ENCODE measurements at regions not wholly inside any gene's neighbourhood (a gene's known extent, or its start where the extent isn't known, plus 50 kb on each side); places are given as distances from the start of the nearest gene placed in this dataset.
"Not testable (repeated sequence)": the region's sequence is repeated elsewhere in the genome, so short reads cannot be mapped to it uniquely, and the experiment has no call there.

DNA sequence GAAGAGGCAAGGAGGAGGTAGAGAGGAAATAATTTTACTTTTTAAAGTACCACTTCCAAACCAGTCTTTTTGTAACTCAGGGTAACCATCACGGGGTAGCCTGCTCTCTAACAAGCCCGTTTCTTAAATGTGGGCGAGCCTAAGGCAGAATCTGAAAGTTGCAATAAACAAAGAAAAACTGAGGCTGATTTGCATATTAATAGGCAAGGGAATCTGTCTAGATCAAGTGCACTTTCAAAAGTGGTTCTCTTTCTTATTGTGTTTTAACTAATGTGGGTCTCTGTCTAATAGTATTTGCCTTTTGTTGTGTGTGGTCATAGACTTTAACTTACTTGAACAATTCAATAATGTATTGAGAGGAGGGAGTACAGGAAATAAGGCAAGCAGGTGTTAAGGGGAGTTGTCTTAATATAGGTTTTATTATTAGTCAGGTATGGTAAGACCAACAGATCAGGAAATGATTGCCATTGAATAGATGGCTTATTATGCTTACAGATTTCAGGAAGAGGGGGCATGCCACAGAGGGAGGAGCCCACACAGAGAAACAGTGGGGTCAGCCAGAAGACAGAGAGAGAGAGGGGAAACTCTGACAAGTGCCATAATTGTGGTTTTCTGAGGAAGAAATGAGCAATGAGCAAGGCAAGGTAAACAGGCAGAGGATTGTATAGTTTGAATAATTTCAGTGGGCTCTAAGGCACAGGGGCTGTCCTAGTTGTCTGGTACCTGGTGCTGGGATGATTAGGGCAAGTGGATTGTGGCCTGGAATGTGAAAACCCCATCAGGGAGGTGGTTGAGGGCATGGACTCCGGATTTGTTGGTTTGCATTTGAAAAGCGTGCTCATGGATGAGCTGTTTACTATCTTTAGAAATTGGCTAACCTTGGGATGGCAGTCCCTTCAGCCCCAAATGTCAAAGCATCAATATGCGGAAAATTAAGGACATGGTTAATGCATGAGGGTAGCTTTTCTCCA, 237.2 kb downstream of the TOX3 start:
- no peak for DNase-seq (ENCODE audit: low spot score)

DNA sequence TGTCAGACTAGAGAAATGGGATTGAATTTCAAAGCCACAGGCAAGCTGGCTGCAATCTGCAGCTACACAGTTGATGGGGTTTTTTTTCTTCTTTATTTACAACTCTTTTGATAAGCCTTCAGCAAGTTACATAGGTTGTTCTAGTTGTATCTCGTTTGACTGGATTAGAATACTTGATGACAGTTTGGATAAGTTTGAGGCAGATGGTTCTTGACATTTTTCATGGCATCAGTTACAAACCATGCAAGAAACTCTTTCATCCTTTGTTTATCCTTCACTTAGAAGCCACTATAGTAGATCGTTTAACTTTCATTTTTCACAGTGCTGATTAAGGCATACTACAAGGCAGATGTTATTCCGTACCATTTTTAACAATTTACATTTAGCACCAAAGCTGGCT, 238.9 kb downstream of the TOX3 start:
- no peak for DNase-seq (ENCODE audit: low spot score)

DNA sequence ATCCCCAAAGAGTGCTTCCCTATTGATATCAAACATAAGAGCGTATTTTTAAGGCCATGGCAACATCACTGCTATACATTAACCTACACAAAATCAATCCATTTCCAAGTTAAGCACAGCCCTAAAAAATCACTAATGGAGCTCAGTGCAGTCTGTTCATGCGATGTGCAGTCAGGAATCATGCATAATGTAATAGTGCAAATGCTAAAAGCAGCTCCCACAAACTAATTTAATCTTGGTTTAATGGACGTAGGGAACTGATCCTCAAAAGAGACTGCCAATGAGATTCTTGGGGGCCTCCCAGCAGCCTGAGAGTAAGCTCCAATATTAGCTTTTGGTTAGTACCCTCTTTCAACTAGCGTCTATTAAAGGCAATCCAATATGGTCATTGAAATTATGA, 245.9 kb downstream of the TOX3 start:
- DNase-seq (ENCODE audit: low spot score) = no peak

DNA sequence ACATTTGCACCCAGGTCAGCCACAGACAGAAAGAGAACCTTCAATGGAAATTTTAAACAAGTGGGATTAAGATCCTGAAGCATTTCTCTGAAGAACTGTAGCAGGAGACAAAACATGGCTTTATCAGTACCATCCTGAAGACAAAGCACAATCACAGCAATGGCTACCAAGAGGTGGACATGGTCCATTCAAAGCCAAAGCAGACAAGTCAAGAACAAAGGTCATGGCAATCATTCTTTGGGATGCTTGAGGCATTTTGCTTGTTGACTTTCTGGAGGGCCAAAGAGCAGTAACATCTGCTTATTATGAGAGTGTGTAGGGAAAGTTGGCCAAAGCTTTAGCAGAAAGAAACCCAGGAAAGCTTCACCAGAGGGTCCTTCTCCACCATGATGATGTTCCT, 248.2 kb downstream of the TOX3 start:
- DNase-seq (ENCODE audit: low spot score) = no peak

DNA sequence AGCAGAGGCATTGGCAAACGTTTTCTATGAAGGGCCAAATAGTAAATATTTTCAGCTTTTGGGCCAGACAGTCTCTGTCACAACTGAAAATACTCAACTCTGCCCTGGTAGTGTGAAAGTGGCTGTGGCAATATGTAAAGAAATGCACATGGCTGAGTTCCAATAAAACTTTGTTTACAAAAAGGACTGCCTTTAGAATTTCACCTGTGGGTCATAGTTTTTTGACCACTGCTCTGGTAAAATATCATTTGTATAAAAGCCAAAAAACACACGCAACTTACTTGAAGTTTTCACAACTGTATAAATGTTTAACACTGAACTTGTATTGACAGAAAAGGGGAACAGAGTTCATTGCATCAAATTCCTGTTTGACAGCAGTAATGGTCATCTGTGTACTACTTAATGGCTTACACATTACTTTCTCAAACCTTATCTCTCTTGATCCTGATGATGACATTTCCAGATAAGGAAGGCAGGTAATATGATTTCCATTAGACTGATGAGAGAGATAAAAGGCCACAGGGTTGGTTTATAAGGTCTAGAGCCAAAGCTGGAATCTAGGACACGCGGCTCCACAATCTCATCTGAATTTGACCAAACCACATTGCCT, 250.1 kb downstream of the TOX3 start:
- not testable (repeated sequence) for DNase-seq (ENCODE audit: low spot score)

DNA sequence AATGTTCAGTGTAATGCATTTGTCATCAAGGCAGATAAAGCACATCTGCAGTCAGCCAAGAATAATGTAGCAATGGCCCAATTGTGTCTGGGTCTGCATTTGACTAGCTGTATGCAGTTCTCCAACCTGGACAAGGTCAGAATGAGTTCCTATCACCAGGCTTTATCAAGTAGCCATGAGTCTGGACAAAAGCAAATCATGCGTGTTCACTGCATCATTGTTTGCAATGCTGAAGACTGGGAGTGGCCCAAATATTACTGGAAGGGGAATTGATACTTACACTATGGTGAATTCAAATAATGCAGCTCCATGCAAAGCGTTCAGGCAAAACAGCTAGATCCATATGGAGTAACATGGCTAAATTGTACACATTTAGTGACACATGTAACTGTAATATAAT, 250.9 kb downstream of the TOX3 start:
- no peak for DNase-seq (ENCODE audit: low spot score)

DNA sequence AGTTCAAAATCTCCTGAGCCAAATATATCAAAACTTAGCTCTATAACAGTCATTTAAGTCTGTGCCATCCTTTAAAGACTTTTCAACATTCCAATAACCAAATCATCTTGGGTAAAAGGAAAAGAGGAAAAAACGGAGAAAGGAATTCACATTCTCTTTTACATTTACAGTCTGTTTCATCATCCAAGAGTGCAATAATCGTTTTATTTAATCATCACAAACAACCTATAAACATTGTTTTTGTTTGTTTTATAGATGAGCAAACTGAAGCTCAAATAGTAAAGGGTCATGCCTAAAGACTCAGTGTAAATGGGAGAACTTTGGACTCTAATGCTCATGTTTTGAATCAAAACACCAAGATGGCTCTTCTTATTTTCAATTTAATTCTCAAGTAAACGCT, 252.3 kb downstream of the TOX3 start:
- DNase-seq (ENCODE audit: low spot score) = no peak

DNA sequence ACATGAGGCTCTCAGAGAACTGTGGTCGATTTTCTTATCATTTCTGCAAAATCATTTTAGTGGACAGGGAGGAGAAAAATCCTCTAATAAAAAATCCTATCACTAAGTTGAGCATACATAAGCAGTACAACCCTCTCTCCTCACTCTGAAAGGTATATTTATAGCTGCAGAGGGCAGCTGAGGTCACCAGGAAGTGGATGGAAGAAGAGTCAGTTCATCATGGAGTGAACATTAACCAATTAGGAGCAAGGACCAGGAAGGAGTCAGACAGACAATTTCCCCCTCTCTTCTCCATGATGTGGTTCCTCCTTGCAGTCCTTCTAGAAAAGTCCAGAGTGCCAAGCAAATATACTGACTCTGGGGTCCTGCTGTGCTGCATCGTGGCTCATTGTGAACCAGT, 253.7 kb downstream of the TOX3 start:
- DNase-seq (ENCODE audit: low spot score) = no peak

DNA sequence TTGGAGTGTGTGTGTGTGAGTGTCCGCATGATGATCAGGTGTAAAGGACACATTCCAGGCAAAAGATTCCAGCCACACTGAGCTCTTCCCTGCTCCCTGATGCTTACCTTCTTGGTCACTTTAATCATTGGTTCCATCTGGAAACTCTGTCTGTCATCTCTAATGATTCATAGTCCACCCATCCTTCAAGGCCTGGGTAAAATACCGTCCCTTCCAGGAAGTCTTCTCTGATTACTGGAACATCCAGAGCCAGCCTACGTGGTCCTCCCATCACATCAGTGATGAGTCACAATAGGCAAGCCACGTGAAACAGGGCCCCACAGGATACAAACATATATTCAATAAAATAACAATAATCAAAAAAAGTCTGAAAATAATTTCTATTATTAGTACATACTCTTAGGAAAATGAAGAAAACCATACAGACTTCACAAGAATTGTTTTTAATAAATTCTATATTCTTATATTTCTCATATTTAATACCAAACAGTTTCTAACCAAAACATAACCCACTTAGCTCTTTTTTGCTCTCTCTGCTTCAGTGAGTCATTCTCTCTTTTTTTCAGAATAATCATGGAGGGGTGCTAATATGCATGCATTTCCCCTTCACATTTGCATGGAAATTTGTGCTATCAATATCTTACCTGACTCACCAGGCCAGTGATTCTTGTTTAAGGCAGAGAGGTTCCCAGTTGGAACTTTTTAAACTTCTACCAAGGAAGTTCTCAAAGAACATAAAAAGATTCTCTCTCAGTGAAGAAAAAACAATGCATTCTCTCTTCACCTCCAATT, 263.2 kb downstream of the TOX3 start:
- DNase-seq (ENCODE audit: low spot score) = no peak

DNA sequence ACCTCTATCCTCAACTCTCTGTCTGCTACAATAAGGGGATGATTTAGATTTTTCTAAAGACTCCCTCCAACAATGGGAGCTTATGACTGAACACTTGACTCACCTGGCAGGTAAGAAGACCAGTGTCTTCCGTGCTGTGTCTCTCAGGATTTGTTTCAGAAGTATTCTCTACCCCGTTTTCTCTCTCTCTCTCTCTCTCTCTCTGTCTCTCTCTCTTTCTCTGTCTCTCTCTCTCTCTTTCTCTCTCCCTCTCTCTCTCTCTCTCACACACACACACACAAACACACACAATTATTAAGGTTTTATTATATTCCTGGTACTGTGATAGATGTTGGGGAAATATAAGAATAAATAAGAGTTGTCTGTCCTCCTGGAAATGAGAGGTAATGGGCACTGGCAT, 263.9 kb downstream of the TOX3 start:
- no peak for DNase-seq (ENCODE audit: low spot score)

DNA sequence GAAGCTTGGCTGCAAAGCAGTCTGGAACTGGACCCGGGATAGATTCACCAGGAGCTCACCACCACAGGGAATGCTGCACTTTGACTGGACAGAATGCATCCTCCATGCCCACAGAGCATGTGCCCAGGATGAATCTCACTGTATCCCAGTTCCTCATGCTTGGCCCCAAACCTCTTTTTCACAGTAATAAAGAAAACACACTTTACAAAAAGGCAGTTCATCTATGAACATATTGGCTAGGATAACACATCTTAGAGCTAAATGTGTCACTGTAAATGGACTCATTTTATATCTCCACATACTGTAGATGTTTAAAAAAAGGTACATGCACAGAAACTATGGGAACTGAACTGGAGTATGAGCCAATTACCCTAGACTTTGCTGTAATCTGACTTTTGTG, 266.9 kb downstream of the TOX3 start:
- DNase-seq (ENCODE audit: low spot score) = no peak

DNA sequence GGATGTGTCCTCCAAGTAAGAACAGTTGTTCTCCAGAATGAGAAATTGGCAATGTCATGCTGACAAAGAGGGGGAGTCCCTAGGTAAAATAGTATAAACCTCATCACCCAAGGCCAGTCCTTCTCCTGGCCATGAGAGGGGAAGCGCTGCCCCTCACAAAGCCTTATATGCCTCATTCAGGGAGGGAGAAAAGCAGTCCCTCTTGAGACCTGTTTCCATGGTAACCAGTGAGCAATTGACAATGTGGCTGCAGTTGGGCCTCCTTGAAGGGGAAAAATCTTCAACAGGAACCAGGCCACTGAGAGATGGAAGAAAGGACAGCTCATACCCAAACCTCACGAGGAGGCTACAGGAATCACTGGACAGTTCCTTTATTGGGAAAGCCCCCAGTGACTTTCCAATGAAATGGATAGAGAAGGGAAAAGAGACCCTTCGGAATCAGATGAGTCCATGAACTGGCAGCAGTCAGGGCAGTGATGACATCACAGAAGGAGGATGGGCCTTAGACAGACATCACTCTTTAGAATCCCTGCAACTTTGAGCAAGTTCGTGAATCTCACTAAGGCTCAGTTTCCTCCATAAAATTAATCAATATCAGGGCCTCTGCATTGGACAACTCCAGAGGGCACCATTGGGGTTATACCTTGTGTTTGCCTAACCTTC, 275.7 kb downstream of the TOX3 start:
- DNase-seq (ENCODE audit: low spot score) = no peak

DNA sequence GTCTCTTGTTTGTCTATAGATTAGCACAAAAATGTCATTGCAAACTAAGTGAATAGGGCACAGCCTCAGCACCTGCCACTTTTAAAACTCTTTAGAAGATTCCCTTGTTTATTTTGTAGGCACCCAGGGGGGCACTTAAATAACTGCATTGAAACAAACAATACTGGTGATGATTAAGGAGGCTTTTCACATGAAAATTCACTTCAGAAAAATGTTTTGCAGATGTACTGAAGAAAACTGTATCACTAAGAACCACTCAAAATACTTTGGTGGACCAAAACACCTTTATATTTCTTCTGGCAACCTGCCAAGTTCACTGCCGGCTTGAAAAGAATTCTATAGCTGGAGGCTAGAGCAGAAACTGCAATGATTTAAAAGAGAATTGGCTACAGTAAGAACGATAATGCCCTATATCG, 281.5 kb downstream of the TOX3 start:
- DNase-seq (ENCODE audit: low spot score) = no peak

DNA sequence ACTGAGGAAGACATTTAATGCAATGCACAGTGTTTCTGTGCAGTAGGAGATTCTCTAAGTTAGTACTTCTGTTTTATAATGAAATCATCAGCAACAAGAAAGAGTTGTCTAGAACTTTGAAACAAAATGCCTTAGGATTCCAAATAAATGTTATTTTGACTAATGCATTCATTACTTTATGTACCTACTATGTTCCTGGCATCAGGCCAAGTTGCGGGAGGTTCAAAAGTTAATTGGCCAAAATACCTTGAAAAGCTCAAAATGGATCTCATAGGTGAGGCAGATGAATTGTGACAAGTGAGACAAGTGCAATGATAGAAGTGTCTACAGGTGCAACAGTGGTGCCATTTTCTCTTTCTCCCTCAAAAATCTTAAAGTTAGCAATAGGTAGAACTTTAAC, 289.4 kb downstream of the TOX3 start:
- no peak for DNase-seq (ENCODE audit: low spot score)

DNA sequence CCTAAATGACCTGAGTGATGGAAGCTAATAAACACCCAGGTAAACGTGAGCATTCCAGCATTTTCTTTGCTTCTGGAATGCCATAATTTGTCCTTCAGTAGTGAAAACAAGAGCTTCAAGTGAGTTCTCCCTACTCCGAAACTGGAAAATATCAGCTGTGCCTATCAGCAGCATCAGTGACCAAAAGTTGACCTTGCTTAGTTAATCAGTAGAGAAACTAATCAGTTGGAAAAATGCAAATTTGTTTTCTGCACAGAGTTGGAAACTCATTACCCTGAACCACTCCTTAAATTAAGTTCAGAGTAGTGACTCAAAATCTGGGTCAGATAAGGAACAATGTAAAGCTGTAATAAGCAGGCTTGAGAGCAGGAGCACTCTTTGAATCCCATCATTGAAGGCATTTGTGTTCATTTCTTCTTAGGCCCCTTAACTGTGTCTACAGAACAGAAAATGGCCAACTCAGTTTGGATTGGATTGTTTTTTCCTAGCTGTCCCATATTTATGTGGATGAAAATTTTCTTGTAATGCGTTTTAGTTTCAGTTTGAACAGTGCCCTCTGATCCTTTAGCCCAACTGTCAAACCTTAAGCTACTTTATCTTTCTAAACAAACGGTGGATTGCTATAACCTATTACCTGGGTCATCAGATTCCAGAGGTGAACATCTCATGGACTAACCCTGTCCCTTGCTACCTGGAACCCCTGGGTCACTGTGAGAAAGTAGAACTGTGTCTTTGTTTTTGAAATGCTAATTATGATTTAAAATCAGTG, 290.4 kb downstream of the TOX3 start:
- DNase-seq (ENCODE audit: low spot score) = no peak

DNA sequence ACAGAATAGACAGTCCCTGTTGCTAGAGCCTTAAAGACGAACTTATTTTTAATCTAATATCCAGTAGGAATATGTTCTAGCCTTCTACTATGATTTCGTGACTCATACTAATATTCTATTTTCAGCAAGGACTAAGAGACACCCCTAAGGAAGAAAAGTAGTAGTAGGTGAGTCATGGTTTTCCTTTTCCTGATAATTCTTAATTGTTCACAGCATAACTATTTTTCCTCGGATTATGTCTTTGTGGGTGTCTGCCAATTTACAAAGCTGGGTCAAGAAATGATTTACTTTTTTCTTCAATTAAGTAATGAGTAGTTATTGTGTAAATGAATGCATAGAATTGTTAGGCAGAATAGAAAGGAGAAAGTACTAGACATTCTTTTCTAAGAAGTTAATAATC, 292.2 kb downstream of the TOX3 start:
- DNase-seq (ENCODE audit: low spot score) = no peak

DNA sequence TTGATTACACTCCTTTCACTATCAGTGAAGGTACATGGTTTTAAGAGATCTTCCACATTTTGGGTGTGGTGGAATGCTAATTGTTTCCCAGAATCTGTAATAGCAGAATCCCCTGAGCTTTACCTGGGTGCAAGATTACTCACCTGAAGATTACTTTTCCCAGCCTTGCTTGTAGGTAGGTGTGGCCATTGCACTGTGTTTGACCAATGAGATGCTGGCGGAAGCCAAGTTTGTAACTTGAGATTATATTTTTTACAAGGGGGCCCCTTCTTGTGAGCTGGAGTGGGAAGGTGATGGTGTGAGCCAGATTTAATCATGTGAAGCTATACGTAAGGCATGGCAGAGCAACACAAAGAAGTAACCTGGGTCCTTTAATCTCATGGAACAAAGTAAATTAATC, 294.3 kb downstream of the TOX3 start:
- no peak for DNase-seq (ENCODE audit: low spot score)

DNA sequence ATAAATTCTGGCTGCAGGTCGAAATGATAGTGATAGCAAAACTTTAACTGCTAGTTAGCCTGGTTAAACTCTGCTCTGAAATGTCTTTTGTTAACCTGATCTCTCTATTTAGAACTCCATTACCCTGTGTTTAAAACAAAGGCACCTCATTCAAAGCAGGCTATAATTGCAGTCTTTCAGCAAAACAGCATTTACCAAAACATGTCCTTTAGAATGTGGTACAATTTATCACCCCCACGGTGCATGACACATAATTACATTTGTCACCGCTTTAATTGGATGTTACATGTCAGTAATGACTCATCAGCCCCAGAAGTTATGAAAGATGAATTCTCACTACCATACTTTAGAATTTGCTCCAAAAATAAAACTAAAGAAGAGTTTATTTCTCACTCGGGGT, 295.4 kb downstream of the TOX3 start:
- DNase-seq (ENCODE audit: low spot score) = no peak

DNA sequence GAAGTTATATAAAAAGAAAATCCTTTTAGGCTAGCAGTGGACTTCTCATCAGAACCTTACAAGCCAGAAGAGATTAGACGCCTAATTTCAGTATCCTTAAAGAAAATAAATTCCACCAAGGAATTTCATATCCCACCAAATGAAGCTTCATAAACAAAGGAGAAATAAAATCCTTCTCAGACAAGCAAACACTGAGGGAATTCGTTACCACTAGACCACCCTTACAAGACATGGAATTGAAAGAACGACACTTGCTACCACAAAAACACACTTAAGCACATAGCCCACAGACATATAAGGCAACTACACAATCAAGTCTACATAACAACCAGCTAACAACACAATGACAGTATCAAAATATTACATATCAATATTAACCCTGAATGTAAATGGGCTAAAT, 299.2 kb downstream of the TOX3 start:
- DNase-seq (ENCODE audit: low spot score) = no peak

DNA sequence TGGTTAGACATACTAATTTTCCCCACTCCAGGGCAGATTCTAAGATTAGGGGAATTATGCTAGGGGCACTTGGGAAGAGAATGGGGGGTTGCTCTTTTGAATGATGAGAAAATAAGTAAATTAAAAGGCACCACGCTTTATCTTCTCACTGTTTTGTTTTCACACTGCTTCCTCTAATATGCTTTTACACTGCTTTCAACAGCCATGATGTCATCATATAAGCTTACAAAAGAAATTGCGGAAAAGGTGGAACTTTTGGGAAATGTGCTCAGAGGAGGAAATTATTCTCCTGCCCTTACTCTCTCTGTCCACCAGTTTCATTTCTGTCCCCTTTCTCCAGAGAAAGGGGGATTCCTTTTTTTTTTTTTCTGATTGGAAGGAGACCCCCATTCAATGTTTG, 308.2 kb downstream of the TOX3 start:
- no peak for DNase-seq (ENCODE audit: low spot score)

DNA sequence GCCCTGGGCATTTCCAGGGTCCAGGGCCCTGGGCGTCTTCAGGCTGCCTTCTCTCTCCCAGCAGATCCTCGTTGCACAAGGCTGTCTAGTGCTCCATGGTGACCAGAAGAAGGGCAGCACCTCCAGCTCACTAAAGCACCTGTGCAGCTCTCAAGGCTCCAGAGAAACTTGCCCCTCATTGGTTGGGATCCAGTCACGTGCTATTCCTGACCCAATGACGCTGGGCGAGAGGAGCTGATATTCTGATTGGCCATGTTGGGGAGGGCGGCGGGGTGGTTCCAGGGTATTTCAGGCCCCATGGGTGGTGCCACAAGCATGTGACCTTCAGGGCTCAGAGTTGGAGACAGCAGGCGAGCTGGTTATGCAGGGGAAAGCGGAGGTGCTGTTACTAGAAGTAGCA, 309.1 kb downstream of the TOX3 start:
- no peak for DNase-seq (ENCODE audit: low spot score)
